Caco-2 (cell line): ENCODE measurements at regions not wholly inside any gene's neighbourhood (a gene's known extent, or its start where the extent isn't known, plus 50 kb on each side); places are given as distances from the start of the nearest gene placed in this dataset.

ENCODE experiments used
- BruUV-seq: library from RNA; stranded (reverse); fragments of 400-500 nt; replicated peaks from 2 replicates; lab custom pipeline; 2021; lab: Mats Ljungman, UMichigan
- CTCF ChIA-PET: fragments of 300-600 bp; sonication (Branson Sonifier 250); formaldehyde crosslinking; loops from one replicate; lab custom pipeline; 2022; ENCODE audit warnings: antibody characterized with exemption; lab: Charles Lee
- POLR2A ChIA-PET: fragments of 300-600 bp; sonication (Branson Sonifier 250); formaldehyde crosslinking; loops from one replicate; lab custom pipeline; 2022; ENCODE audit warnings: antibody characterized with exemption; lab: Charles Lee
- DNase-seq, 2 experiments: peaks; one replicate each; pipeline versions ENCODE4 v3.0.0 to v3.0.0-alpha.2; 2020 to 2022
- H3K27me3 ChIP-seq: replicated peaks from 2 replicates; pipeline ENCODE4 v1.6.0; 2011; ENCODE audit warnings: low read length; ENCODE audit not compliant: control insufficient read depth, insufficient read depth
- H3K36me3 ChIP-seq: 2 replicates; pipeline ENCODE4 v1.5.1; 2011; ENCODE audit warnings: low read length; ENCODE audit not compliant: control insufficient read depth, insufficient read depth
- H3K4me1 ChIP-seq: fragments of 250-450 bp; sonication (Bioruptor Pico); 2 replicates; pipeline ENCODE4 v1.5.1; 2020; ENCODE audit warnings: mild to moderate bottlenecking
- H3K4me3 ChIP-seq: 2 replicates; pipeline ENCODE4 v1.5.1; 2011; ENCODE audit warnings: low read depth, mild to moderate bottlenecking, control low read depth, low read length
- H3K9me3 ChIP-seq: fragments of 250-450 bp; sonication (Bioruptor Pico); 2 replicates; pipeline ENCODE4 v1.5.1; 2020; ENCODE audit warnings: mild to moderate bottlenecking, moderate library complexity
- H3K27ac Mint-ChIP-seq: one replicate; pipeline ENCODE4 v1.8.0; 2022; ENCODE audit warnings: mixed read lengths; ENCODE audit not compliant: unreplicated experiment
- H3K27me3 Mint-ChIP-seq: one replicate; pipeline ENCODE4 v1.8.0; 2022; ENCODE audit warnings: mixed read lengths; ENCODE audit not compliant: insufficient read depth, unreplicated experiment
- H3K36me3 Mint-ChIP-seq: one replicate; pipeline ENCODE4 v1.8.0; 2022; ENCODE audit warnings: mild to moderate bottlenecking, mixed read lengths; ENCODE audit not compliant: insufficient read depth, unreplicated experiment
- H3K4me1 Mint-ChIP-seq: one replicate; pipeline ENCODE4 v1.8.0; 2022; ENCODE audit warnings: low read depth, mixed read lengths; ENCODE audit not compliant: unreplicated experiment
- H3K4me3 Mint-ChIP-seq: one replicate; pipeline ENCODE4 v1.8.0; 2022; ENCODE audit warnings: mild to moderate bottlenecking, moderate library complexity, mixed read lengths; ENCODE audit not compliant: unreplicated experiment
- H3K9me3 Mint-ChIP-seq: one replicate; pipeline ENCODE4 v1.8.0; 2022; ENCODE audit warnings: mixed read lengths; ENCODE audit not compliant: unreplicated experiment
- CTCF ChIP-seq, 2 experiments: fragments of 200-600 bp in 1 of 2; IDR thresholded peaks; 1 replicate in 1 of 2; 2 replicates in 1 of 2; pipeline versions ENCODE4 v1.5.1 to v1.8.0; 2011 to 2022; ENCODE audit warnings: antibody characterized with exemption in 1 of 2, control low read depth in 1 of 2, inconsistent platforms in 1 of 2, low read depth in 1 of 2, low read length in 1 of 2, mild to moderate bottlenecking in 1 of 2, moderate library complexity in 1 of 2; ENCODE audit not compliant: insufficient read depth in 1 of 2, severe bottlenecking in 1 of 2, unreplicated experiment in 1 of 2
- intact Hi-C: fragments of 100-400 bp; cut with micrococcal nuclease; formaldehyde crosslinking; loops from one replicate; pipeline ENCODE4 v1.10.0; 2022; ENCODE audit not compliant: unreplicated experiment

- no TSS peak for BruUV-seq
- H3K4me3 Mint-ChIP-seq = no peak overlapping the region
- H3K9me3 ChIP-seq = no peaks in the 10 kb centered on the region
- H3K36me3 ChIP-seq = no peaks in the 10 kb centered on the region
- H3K4me1 ChIP-seq = no peaks in the 10 kb centered on the region
- H3K4me3 ChIP-seq = no peak overlapping the region
- no peaks in the 10 kb centered on the region for H3K27me3 ChIP-seq
- TF ChIP-seq CTCF (IDR thresholded peaks at IDR 0.05; ENCODE audit: insufficient read depth in 1 of 2, low read depth in 1 of 2, low read length in 1 of 2, severe bottlenecking in 1 of 2, unreplicated experiment in 1 of 2) = no peak
- peaks cover 4% of the 10 kb centered on the region for H3K36me3 Mint-ChIP-seq
- H3K27me3 Mint-ChIP-seq = peaks cover 19% of the 10 kb centered on the region
- CTCF ChIA-PET = no interaction called here
- no peak overlapping the region for H3K27ac Mint-ChIP-seq
- H3K9me3 Mint-ChIP-seq = peaks cover 2% of the 10 kb centered on the region
- intact Hi-C loops = no loop called here
- POLR2A ChIA-PET = no interaction called here
- DNase-seq = no peak
- H3K4me1 Mint-ChIP-seq = no peaks in the 10 kb centered on the region
Measured at GRCh38 chr22:48842976-48843375, 984.7 kb downstream of the BRD1 start.

- POLR2A ChIA-PET = no interaction called here
- H3K36me3 ChIP-seq = no peaks in the 10 kb centered on the region
- DNase-seq = no peak
- intact Hi-C loops = no loop called here
- Mint-ChIP-seq H3K4me3 (no peak overlapping the region), H3K27me3 (peaks cover 19% of the 10 kb centered on the region), H3K27ac (no peak overlapping the region), H3K36me3 (peaks cover 4% of the 10 kb centered on the region), H3K9me3 (peaks cover 7% of the 10 kb centered on the region), H3K4me1 (no peaks in the 10 kb centered on the region)
- TF ChIP-seq CTCF (IDR thresholded peaks at IDR 0.05; ENCODE audit: insufficient read depth in 1 of 2, low read depth in 1 of 2, low read length in 1 of 2, severe bottlenecking in 1 of 2, unreplicated experiment in 1 of 2) = no peak
- no peaks in the 10 kb centered on the region for H3K4me1 ChIP-seq
- H3K27me3 ChIP-seq = no peaks in the 10 kb centered on the region
- CTCF ChIA-PET = interaction anchor here (0.7 kb wide), 1 partner anchor 1842 kb away, joined by 3 read pairs; no protein-coding TSS in a partner anchor
- H3K4me3 ChIP-seq = no peak overlapping the region
- no peaks in the 10 kb centered on the region for H3K9me3 ChIP-seq
- no TSS peak for BruUV-seq
Measured at GRCh38 chr22:48842583-48842945, 985.1 kb downstream of the BRD1 start.

- Mint-ChIP-seq H3K27me3 (peaks cover 19% of the 10 kb centered on the region), H3K9me3 (peaks cover 12% of the 10 kb centered on the region), H3K4me3 (no peak overlapping the region), H3K4me1 (no peaks in the 10 kb centered on the region), H3K27ac (no peak overlapping the region), H3K36me3 (peaks cover 10% of the 10 kb centered on the region)
- ChIA-PET POLR2A (no interaction called here), CTCF (interaction anchor here (0.7 kb wide), 1 partner anchor 1841 kb away, joined by 3 read pairs; no protein-coding TSS in a partner anchor)
- Histone ChIP-seq H3K36me3 (no peaks in the 10 kb centered on the region), H3K9me3 (no peaks in the 10 kb centered on the region), H3K27me3 (no peaks in the 10 kb centered on the region), H3K4me3 (no peak overlapping the region), H3K4me1 (no peaks in the 10 kb centered on the region)
- intact Hi-C loops = no loop called here
- no peak for DNase-seq
- no TSS peak for BruUV-seq
- no peak for TF ChIP-seq CTCF (IDR thresholded peaks at IDR 0.05; ENCODE audit: insufficient read depth in 1 of 2, low read depth in 1 of 2, low read length in 1 of 2, severe bottlenecking in 1 of 2, unreplicated experiment in 1 of 2)
Measured at GRCh38 chr22:48841881-48842582, 985.6 kb downstream of the BRD1 start.
